ENCODE measurements at regions not wholly inside any gene's neighbourhood (a gene's known extent, or its start where the extent isn't known, plus 50 kb on each side); places are given as distances from the start of the nearest gene placed in this dataset.

DNA sequence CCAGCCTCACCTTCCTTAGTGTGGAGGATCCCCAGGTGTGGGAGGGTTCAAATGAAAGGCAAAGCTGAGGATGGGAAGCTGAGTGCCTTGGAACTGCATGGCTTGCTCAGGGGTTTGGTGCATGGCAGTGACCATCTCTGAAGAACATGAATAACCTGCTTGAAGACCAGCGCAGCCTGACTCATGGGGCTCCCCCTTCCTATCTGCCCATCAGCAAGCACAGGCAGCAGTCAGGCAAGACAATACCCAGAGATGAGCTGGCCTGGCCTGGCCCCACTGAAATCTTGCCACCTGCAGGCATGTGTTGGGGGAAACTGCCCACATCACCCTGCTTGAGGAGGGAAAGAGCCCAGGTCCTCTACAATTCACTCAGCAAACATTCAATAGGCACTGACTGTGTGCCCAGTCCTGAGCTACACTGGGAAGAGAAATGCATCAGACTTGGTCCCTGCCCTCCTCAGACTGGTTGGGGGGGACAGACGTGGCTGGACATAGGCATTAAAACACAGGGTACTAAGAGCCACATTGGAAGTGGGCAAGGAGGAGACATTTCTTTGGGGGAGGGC is 105.0 kb upstream of the ALDH1B1 start:
- FAIRE-seq = no peak

DNA sequence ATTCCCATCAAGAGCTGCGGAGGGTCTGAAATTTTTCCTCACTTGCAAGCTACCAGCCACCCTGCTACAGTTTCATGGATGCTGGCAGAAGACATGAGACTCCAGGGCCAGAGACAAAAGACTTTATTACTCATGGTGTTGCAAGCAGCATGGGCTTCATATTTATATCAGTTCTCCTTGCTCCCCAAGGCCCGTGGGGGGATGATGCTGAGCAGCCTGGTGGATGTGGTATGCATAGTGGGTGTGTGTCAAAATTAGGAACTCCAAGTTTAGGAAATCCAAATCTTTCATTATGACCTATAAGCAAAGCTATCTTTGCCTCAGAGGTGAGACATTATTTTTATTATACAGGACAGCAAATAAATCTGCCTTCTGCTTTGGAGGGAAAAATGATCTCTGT is 105.7 kb upstream of the ALDH1B1 start:
- FAIRE-seq (no peak), DNase-seq (ENCODE audit: insufficient read length, low spot score) (no peak)

More for the DNA sequence above, 105.0 kb upstream of the ALDH1B1 start:
- DNase-seq (ENCODE audit: insufficient read length, low spot score) = no peak

DNA sequence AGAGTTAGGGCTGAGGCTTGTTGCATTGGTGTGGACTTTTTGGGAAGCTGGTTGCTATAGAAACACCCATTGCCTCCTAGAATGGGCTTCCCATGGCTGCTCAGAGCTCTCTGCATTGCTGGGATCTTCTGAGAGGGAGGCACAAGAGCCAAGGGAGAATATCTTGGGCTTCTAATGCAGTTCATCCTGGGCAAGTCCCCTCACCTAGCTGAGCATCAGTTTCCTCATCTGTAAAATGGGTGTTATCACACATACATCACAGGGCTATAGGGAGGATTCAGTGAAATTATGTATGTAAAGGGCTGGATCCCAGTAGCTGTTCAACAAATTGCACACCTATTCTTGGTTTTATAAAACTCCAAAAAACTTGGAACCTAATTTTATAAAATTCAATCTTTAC is 106.1 kb upstream of the ALDH1B1 start:
- DNase-seq (ENCODE audit: insufficient read length, low spot score) (no peak), FAIRE-seq (no peak)

- FAIRE-seq = no peak
- no peak for DNase-seq (ENCODE audit: insufficient read length, low spot score)
These were observed 107.3 kb upstream of the ALDH1B1 start for GRCh38 chr9:38285236-38285635.

DNA sequence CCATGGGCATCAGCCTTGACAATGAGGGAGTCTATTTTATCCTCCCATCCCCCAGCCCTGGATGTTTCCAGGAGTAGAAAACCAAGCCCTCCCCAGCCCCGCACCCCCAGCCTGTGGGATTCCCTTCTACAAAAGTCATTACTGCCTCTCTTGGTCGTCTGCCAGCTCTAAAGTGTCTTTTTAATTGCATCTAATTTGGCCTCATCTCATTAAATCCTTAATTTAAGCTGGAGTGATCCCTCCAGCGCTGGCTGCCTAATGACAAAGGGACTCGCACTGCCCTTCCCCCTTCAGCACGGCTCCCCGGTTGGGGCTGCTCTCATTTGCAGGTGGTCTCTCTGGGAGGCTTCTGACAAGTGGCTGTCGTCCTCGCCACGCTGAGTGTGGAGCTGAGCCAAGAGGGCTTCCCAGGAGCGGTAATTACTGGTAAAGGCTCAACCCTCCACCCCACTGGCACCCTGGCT is 107.9 kb upstream of the ALDH1B1 start:
- FAIRE-seq (no peak), DNase-seq (ENCODE audit: insufficient read length, low spot score) (no peak)

- no peak for FAIRE-seq
- DNase-seq (ENCODE audit: insufficient read length, low spot score) = no peak
These were observed 108.4 kb upstream of the ALDH1B1 start for GRCh38 chr9:38284039-38284575.

DNA sequence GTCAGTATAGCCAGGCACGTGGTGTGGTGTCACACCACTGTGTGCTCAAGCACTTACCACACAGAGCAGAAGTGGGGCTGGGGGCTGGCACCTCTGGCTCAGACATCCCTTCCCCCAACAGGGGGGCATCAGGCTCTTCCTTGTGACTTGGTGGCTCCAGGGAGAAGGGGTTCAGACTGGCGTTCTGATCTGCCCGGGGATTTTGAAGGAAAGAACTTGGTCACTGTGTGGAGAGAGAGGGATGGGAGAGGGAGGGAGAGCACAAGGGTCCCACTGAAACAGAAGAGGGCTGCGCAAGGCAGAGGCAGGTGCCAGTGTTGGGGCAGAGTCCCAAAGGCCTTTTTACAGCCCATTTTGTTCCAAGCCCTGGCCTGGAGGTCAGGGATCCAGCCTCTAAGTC is 109.7 kb upstream of the ALDH1B1 start:
- FAIRE-seq (no peak), DNase-seq (ENCODE audit: insufficient read length, low spot score) (no peak)

DNA sequence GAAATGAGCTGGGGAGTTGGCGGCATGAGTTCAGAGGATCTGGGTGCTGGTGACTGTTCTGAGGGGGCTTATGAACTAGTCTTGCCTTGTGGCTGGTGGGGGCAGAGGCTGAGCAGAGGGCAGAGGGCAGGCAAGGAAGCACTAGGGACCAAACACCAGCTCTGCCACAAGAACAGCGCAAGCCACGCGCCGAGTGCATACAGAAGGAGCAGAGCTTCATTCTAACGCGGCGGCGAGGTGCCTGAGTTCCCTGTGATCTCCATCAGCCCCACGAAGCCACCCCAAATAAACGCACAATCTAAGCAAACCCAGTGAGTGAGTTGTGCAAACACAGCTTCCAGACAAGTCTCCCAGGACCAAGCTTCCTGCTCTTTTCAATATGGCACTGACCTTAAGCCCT is 110.6 kb upstream of the ALDH1B1 start:
- DNase-seq (ENCODE audit: insufficient read length, low spot score) = no peak
- no peak for FAIRE-seq

DNA sequence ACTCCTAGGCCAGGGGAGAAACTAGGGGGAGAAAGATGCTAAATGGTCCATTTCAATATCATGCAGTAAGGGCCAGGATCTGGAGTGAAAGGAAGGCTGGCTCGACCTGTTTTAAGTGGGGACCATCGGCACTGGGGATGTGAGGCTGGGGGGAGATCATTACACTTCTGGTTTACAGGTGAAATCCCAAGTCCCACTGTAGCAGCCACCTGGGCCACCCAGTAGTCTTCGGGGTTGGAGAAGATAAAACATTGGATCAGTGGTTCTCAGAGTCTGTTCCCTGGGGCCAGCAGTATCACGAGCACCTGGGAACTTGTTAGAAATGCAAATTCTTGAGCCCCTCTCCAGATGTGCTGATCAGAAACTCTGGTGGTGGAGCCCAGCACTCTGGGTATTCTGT is 111.3 kb upstream of the ALDH1B1 start:
- no peak for DNase-seq (ENCODE audit: insufficient read length, low spot score)
- FAIRE-seq = no peak

- DNase-seq (ENCODE audit: insufficient read length, low spot score) = no peak
- FAIRE-seq = no peak
These were observed 112.2 kb upstream of the ALDH1B1 start for GRCh38 chr9:38280251-38280800.

GRCh38 chr9:38278931-38279679 is 113.4 kb upstream of the ALDH1B1 start:
- DNase-seq (ENCODE audit: insufficient read length, low spot score) = no peak
- FAIRE-seq = no peak

DNA sequence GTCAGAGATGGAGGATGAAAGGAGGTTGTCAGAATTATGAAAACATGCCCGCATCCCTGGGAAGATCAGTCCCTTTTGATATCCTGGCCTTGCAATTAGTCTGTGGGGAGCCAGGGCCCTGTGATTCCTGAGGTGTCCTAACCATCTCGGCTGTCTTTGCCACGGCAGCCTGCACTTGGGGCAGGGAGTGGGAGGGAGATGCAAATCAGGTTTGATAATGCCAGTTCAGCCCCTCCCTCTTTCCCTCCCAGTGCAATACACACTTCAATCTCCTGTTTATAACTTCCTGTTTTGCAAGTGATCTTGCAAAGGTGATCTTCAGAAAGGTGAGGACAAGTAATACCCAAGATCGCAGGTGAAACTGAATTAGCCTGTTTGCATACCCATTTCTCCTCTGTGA is 114.0 kb upstream of the ALDH1B1 start:
- no peak for FAIRE-seq

DNA sequence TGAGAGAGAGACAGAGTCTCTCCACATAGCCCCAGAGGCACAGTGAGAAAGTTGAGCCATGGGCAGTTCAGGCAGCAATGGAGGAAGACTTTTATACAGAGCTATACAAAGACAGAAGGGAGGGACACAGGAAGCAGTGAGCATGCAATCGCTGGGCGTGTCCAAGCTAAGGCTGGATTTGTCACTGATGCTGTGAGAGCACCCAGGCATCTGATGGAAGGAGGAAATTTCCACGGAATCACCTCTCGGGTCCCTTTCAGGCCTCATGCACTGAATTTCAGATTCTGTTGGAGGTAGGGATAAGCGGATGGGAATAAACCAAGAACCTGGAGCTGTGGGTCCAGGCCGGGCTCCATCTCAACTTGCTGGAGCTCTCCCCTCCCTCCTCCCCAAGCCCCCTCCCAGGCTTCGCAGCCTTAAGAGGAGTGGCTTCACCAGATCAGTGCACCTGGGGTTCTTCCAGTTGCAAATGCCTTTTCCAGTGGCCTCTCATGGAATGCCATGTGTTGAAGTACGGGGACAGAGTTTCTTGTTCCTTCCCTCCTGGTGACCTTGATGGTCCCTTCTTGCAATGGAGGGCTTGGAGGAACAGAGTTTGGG is 114.8 kb upstream of the ALDH1B1 start:
- FAIRE-seq = no peak
- DNase-seq (ENCODE audit: insufficient read length, low spot score) = no peak

More for the DNA sequence above, 114.0 kb upstream of the ALDH1B1 start:
- no peak for DNase-seq (ENCODE audit: insufficient read length, low spot score)

DNA sequence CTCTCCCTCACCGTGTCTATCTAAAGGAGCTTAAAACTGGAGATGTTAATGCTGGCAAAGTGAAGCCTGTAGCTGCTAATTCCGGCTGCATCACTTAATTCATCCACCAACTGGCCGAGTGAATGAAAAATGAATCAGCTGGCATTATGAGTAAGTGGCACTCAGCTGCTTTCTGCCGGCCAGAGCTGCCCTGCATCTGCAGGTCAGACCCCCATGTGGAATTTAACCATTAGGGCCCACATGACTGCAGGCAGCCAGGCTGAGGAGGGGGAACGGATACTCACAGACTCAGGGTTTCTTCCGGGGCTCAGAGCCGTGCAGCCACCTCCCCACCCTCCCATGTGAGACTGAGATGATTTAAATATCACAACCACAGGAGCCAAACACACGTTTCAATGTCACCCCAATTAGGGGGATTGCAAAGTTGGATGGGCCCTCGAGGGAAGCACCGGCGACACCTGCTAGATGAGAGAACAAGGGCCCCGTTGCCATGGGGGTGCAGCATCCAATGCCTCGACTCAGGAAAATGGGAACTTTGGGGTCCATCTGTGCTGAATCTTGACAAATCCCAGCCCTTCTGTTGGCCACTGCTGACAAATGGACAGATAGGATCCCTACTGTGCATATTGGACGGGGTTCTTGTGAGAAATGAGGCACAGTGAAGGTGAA is 115.6 kb upstream of the ALDH1B1 start:
- DNase-seq (ENCODE audit: insufficient read length, low spot score) (no peak), FAIRE-seq (no peak)

DNA sequence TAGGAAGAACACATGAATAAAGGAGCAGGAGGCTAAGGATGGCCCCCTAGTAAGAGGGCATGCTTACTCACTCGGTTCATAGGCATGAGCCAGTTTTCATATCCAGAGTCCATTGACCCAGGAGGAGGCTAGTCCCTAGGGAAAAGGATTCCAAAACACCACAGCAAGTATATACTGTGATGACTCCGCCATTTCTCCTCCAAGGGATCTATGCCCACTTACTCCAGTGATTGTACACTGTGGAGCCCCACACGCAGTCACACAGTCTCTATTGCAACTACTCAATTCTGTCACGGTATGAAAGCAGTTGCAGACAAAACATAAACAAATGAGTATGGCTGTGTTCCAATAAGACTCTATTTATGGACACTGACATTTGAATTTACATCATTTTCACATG is 117.7 kb upstream of the ALDH1B1 start:
- FAIRE-seq (no peak), DNase-seq (ENCODE audit: insufficient read length, low spot score) (no peak)

DNA sequence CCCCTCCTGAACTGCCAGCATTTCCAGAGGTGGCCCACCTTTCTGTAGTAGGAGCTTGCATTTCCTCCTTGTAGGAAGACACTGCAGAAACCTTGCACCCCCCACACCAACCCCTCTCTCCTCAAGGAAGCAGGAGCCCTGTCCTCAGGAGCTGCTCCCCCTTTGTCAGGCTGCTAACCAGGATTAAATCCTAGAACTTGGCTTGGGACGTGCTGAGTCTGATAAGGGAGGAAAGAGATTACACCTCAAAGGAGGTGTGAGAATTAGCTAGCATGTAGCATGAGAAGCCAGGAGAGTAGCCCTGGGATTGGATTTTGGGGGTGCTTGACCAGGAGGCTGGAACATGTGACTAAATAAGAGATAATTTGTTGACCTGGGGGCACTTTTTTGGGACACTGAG is 119.8 kb upstream of the ALDH1B1 start:
- FAIRE-seq = no peak
- no peak for DNase-seq (ENCODE audit: insufficient read length, low spot score)

- no peak for FAIRE-seq
- no peak for DNase-seq (ENCODE audit: insufficient read length, low spot score)
These were observed 120.7 kb upstream of the ALDH1B1 start for GRCh38 chr9:38271666-38272241.

DNA sequence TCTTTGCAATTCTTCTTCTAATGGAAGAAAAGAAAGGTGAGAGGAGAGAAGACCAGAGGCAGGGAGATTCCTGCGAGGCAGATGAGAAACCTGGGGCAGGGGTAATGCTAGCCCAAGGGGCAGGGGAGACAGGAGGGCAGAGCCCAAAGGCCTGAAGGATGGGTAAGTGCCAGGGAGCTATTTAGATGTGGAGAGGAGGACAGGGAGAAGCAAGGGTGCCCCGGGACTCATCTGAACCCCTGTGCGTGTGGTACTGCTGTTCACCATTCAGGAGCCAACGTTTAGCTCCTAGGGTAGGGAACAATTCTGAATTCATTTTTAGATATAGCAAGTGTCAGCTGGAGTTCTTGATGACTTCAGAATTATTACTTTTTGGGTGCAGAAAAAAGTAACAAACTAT is 122.7 kb upstream of the ALDH1B1 start:
- FAIRE-seq (no peak), DNase-seq (ENCODE audit: insufficient read length, low spot score) (no peak)

DNA sequence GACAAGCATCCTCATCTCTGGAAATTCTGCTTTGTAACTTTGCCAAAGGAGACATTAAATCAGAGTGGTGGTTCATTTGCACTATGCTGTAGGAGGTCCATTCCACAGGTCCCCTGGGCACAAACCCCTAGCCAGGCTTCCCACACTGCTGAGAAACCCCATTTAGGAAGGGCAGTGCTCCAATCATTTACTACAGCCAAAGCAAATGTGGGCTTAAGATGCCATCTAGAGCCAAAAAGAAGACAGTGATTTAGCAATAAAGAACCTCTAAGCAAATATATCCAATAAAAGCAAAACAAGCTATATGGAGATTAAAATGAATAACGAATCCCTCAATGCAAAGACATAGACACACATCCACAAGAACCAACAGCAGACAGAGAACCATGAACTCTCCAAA is 129.0 kb upstream of the ALDH1B1 start:
- peak; percentile 5 for DNase-seq (ENCODE audit: insufficient read length, low spot score)
- no peak for FAIRE-seq

- FAIRE-seq = no peak
- DNase-seq (ENCODE audit: insufficient read length, low spot score) = no peak
These were observed 132.8 kb upstream of the ALDH1B1 start for GRCh38 chr9:38259519-38260218.

All from HTR-8/SVneo (cell line).